Endodermal cell (in vitro differentiated cells): ENCODE measurements at regions not wholly inside any gene's neighbourhood (a gene's known extent, or its start where the extent isn't known, plus 50 kb on each side); places are given as distances from the start of the nearest gene placed in this dataset.

Experiments used
- DNase-seq: peaks from one replicate; pipeline ENCODE4 v3.0.0-alpha.2; 2017
- H3K27ac ChIP-seq: 2 replicates; pipeline ENCODE4 v1.5.1; 2013; ENCODE audit warnings: mild to moderate bottlenecking, low read depth, low read length, moderate library complexity
- H3K27me3 ChIP-seq: 2 replicates; pipeline ENCODE4 v1.6.1; 2013; ENCODE audit warnings: mild to moderate bottlenecking, low read length, moderate library complexity; ENCODE audit not compliant: insufficient read depth, control insufficient read depth, poor library complexity, severe bottlenecking
- H3K36me3 ChIP-seq: 2 replicates; pipeline ENCODE4 v1.7.0; 2013; ENCODE audit warnings: mild to moderate bottlenecking, low read length, moderate library complexity; ENCODE audit not compliant: control insufficient read depth, insufficient read depth
- H3K4me1 ChIP-seq: one replicate; pipeline ENCODE4 v1.7.0; 2013; ENCODE audit warnings: low read length; ENCODE audit not compliant: control insufficient read depth, insufficient read depth
- H3K4me3 ChIP-seq: 2 replicates; pipeline ENCODE4 v1.5.1; 2013; ENCODE audit warnings: mild to moderate bottlenecking, low read length, moderate library complexity
- H3K9ac ChIP-seq: 2 replicates; pipeline ENCODE4 v1.6.1; 2013; ENCODE audit warnings: mild to moderate bottlenecking, low read length, moderate library complexity; ENCODE audit not compliant: poor library complexity, severe bottlenecking; ENCODE audit errors: extremely low read depth
- H3K9me3 ChIP-seq: 2 replicates; pipeline ENCODE4 v1.6.1; 2013; ENCODE audit warnings: mild to moderate bottlenecking, low read length, moderate library complexity; ENCODE audit not compliant: control insufficient read depth
- H3K27ac Mint-ChIP-seq: 2 replicates; pipeline ENCODE4 v1.8.0; 2020; ENCODE audit warnings: mixed read lengths
- H3K27me3 Mint-ChIP-seq: 2 replicates; pipeline ENCODE4 v1.8.0; 2021; ENCODE audit warnings: mild to moderate bottlenecking, mixed read lengths; ENCODE audit not compliant: insufficient read depth
- H3K36me3 Mint-ChIP-seq: 2 replicates; pipeline ENCODE4 v1.8.0; 2020; ENCODE audit warnings: low read depth, mixed read lengths
- H3K4me1 Mint-ChIP-seq: 2 replicates; pipeline ENCODE4 v1.8.0; 2020; ENCODE audit warnings: mixed read lengths
- H3K4me3 Mint-ChIP-seq: 2 replicates; pipeline ENCODE4 v1.8.0; 2020; ENCODE audit warnings: mild to moderate bottlenecking, moderate library complexity, mixed read lengths
- H3K9me3 Mint-ChIP-seq: 2 replicates; pipeline ENCODE4 v1.8.0; 2020; ENCODE audit warnings: mild to moderate bottlenecking, mixed read lengths
- WGBS, 2 experiments: methylation state at CpG; one replicate each; pipeline versions ENCODE4 v1.1.5 to v1.1.7; 2013; ENCODE audit warnings: missing lambda C conversion rate in 2 of 2, mixed read lengths in 1 of 2; ENCODE audit not compliant: insufficient coverage in 1 of 2, insufficient read length in 1 of 2; 5-methylcytosine and 5-hydroxymethylcytosine counted together
- TF ChIP-seq, protein P1 (sequence below): fragments of 200-600 bp; sonication (generic); conservative IDR thresholded peaks from 2 replicates; pipeline ENCODE4 v1.5.0; 2021; ENCODE audit warnings: antibody characterized with exemption, mild to moderate bottlenecking

DNA sequence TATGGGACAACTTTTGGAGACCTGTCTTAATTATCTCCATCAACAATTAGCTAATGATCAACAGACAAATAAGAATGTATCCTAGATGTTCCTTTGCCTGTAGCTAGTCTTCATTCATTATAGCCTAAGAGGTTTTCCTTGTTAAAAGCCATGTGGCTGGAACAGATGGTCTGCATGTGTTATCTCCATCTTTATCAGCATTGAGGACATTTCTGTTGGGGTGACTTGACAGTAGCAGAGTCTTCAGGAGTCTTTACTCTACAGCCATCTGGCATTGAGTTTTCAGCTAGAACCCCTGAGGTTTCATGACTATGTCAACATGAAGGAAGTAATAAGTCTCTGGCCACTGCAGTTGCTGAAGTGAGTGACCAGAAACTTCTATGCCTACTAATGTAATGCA lies 106.6 kb upstream of the TLE4 start:
- H3K4me3 Mint-ChIP-seq: no peak overlapping the region
- H3K9me3 Mint-ChIP-seq: no peaks in the 10 kb centered on the region
- no peaks in the 10 kb centered on the region for H3K27me3 Mint-ChIP-seq
- H3K27ac Mint-ChIP-seq: no peak overlapping the region
- Histone ChIP-seq H3K9ac (no peak overlapping the region), H3K4me3 (no peak overlapping the region), H3K36me3 (no peaks in the 10 kb centered on the region), H3K4me1 (no peaks in the 10 kb centered on the region), H3K27me3 (no peaks in the 10 kb centered on the region), H3K9me3 (no peaks in the 10 kb centered on the region), H3K27ac (no peak overlapping the region)
- TF ChIP-seq, protein P1, sequence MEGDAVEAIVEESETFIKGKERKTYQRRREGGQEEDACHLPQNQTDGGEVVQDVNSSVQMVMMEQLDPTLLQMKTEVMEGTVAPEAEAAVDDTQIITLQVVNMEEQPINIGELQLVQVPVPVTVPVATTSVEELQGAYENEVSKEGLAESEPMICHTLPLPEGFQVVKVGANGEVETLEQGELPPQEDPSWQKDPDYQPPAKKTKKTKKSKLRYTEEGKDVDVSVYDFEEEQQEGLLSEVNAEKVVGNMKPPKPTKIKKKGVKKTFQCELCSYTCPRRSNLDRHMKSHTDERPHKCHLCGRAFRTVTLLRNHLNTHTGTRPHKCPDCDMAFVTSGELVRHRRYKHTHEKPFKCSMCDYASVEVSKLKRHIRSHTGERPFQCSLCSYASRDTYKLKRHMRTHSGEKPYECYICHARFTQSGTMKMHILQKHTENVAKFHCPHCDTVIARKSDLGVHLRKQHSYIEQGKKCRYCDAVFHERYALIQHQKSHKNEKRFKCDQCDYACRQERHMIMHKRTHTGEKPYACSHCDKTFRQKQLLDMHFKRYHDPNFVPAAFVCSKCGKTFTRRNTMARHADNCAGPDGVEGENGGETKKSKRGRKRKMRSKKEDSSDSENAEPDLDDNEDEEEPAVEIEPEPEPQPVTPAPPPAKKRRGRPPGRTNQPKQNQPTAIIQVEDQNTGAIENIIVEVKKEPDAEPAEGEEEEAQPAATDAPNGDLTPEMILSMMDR: no peak
- no peaks in the 10 kb centered on the region for H3K4me1 Mint-ChIP-seq
- DNase-seq: no peak
- H3K36me3 Mint-ChIP-seq: no peaks in the 10 kb centered on the region

DNA sequence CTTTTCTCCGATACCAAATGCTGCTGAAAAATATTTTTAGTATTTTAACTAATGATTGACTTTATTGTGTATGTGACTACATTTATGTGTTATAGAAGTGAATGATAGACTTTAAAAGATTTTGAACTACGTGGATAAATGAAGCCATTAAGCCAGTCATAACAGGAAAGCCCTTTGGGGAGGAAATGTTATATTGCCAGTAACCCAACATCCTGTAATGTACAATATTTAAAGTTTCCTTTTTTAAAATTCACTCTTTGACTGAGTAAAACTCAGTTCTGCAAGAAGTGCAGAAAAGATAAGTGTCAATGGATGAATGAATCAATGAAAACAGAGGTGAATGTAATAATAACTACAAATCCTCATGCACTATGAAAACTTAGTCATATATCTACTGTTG lies 102.6 kb upstream of the TLE4 start:
- Histone ChIP-seq H3K36me3 (no peaks in the 10 kb centered on the region), H3K4me1 (no peaks in the 10 kb centered on the region), H3K27me3 (no peaks in the 10 kb centered on the region), H3K9me3 (no peaks in the 10 kb centered on the region), H3K27ac (no peak overlapping the region), H3K9ac (no peak overlapping the region), H3K4me3 (no peak overlapping the region)
- 83 to 95% methylated on average over 1 to 2 of the region's 2 CpGs for WGBS, 2 experiments
- H3K4me1 Mint-ChIP-seq: no peaks in the 10 kb centered on the region
- no peak for DNase-seq
- TF ChIP-seq, protein P1: no peak
- H3K36me3 Mint-ChIP-seq: no peaks in the 10 kb centered on the region
- no peaks in the 10 kb centered on the region for H3K27me3 Mint-ChIP-seq
- H3K4me3 Mint-ChIP-seq: no peak overlapping the region
- no peak overlapping the region for H3K27ac Mint-ChIP-seq
- peaks cover under 1% of the 10 kb centered on the region for H3K9me3 Mint-ChIP-seq

DNA sequence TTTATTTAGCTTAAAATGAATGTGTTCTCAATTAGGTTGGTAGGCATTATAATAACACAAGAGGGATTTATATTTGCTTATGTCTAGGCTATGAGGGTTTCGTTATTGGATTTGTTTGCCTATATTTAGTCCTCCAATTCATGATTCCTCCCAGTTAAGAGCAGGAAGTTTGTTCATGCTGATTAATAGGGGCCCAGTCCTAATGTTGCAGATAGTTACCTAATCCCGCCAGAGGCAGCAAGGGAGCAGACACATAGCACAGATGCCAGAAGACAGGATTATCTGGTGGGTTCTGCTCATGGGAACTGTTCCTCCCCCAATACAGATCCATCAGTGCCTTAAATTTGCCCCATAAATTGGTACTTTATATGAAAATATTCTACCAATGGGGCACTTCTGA lies 100.8 kb upstream of the TLE4 start:
- no peaks in the 10 kb centered on the region for H3K36me3 Mint-ChIP-seq

More for the DNA sequence above, 100.8 kb upstream of the TLE4 start:
- no peaks in the 10 kb centered on the region for H3K4me1 Mint-ChIP-seq
- H3K4me3 Mint-ChIP-seq: no peak overlapping the region
- H3K4me3 ChIP-seq: no peak overlapping the region
- WGBS, 2 experiments: 78 to 94% methylated on average over 1 to 2 of the region's 2 CpGs
- no peak overlapping the region for H3K27ac ChIP-seq
- no peak overlapping the region for H3K27ac Mint-ChIP-seq
- no peaks in the 10 kb centered on the region for H3K27me3 ChIP-seq
- no peaks in the 10 kb centered on the region for H3K36me3 ChIP-seq
- DNase-seq: no peak
- no peaks in the 10 kb centered on the region for H3K27me3 Mint-ChIP-seq
- H3K9me3 ChIP-seq: no peaks in the 10 kb centered on the region
- TF ChIP-seq, protein P1: no peak
- no peak overlapping the region for H3K9ac ChIP-seq
- H3K9me3 Mint-ChIP-seq: peaks cover 3% of the 10 kb centered on the region
- H3K4me1 ChIP-seq: no peaks in the 10 kb centered on the region
